SK-N-SH treated with all-trans-retinoic acid at 6 μM for 48 hours (cell line): ENCODE measurements at regions not wholly inside any gene's neighbourhood (a gene's known extent, or its start where the extent isn't known, plus 50 kb on each side); places are given as distances from the start of the nearest gene placed in this dataset.
"Not testable (repeated sequence)": the region's sequence is repeated elsewhere in the genome, so short reads cannot be mapped to it uniquely, and the experiment has no call there.

ENCODE experiments used
- ARNTL ChIP-seq: fragments of 450-650 bp; formaldehyde crosslinking; IDR thresholded peaks from 2 replicates; pipeline ENCODE4 v1.5.0; 2020; ENCODE audit warnings: low read depth, mild to moderate bottlenecking, moderate library complexity, borderline replicate concordance
- CSRNP3 ChIP-seq: fragments of 250-450 bp; sonication (Bioruptor Pico); IDR thresholded peaks from 2 replicates; pipeline ENCODE4 v1.5.1; 2021; ENCODE audit warnings: mild to moderate bottlenecking, moderate library complexity
- GLIS3 ChIP-seq: fragments of 250-450 bp; sonication (Bioruptor Pico); IDR thresholded peaks from 2 replicates; pipeline ENCODE4 v1.5.0; 2020; ENCODE audit warnings: mild to moderate bottlenecking, moderate library complexity
- PATZ1 ChIP-seq: fragments of 250-450 bp; sonication (Bioruptor Pico); IDR thresholded peaks from 2 replicates; pipeline ENCODE4 v1.8.0; 2020; ENCODE audit warnings: mild to moderate bottlenecking, moderate library complexity, borderline replicate concordance
- POU6F1 ChIP-seq: fragments of 250-450 bp; sonication (Bioruptor Pico); IDR thresholded peaks from 2 replicates; pipeline ENCODE4 v1.8.0; 2021; ENCODE audit warnings: low read depth, mild to moderate bottlenecking, moderate library complexity, borderline replicate concordance
- RARB ChIP-seq: fragments of 250-450 bp; sonication (Bioruptor Pico); IDR thresholded peaks from 2 replicates; pipeline ENCODE4 v1.8.0; 2021; ENCODE audit warnings: mild to moderate bottlenecking, moderate library complexity
- TSHZ2 ChIP-seq: fragments of 250-450 bp; sonication (Bioruptor Pico); IDR thresholded peaks from 2 replicates; pipeline ENCODE4 v1.5.0; 2020; ENCODE audit warnings: mild to moderate bottlenecking, moderate library complexity
- ZFP3 ChIP-seq: fragments of 250-450 bp; sonication (Bioruptor Pico); IDR thresholded peaks from 2 replicates; pipeline ENCODE4 v1.5.0; 2020; ENCODE audit warnings: mild to moderate bottlenecking, moderate library complexity
- ZNF565 ChIP-seq: fragments of 450-650 bp; formaldehyde crosslinking; conservative IDR thresholded peaks from 2 replicates; pipeline ENCODE4 v1.5.0; 2020; ENCODE audit warnings: low read depth, mild to moderate bottlenecking, moderate library complexity
- ZNF70 ChIP-seq: fragments of 450-650 bp; formaldehyde crosslinking; IDR thresholded peaks from 2 replicates; pipeline ENCODE4 v1.5.0; 2020; ENCODE audit warnings: mild to moderate bottlenecking, moderate library complexity

GRCh38 chr10:109809954-109810353, 113.4 kb downstream of the XPNPEP1 start:
- TF ChIP-seq ZFP3 (CRISPR knock-in tag); POU6F1 (CRISPR knock-in tag); CSRNP3 (CRISPR knock-in tag); RARB (CRISPR knock-in tag); ARNTL (CRISPR knock-in tag); TSHZ2 (CRISPR knock-in tag); ZNF565 (CRISPR knock-in tag); PATZ1; GLIS3 (CRISPR knock-in tag); ZNF70 (CRISPR knock-in tag): not testable (repeated sequence)
